Choroid plexus epithelial cell (primary cell): ENCODE measurements at regions not wholly inside any gene's neighbourhood (a gene's known extent, or its start where the extent isn't known, plus 50 kb on each side); places are given as distances from the start of the nearest gene placed in this dataset.

Experiments used
- DNase-seq: peaks from one replicate; pipeline ENCODE4 v3.0.0-alpha.2; 2010; ENCODE audit warnings: low read depth
- H3K4me3 ChIP-seq: 2 replicates; pipeline ENCODE4 v1.5.1; 2011; ENCODE audit warnings: low read depth, mild to moderate bottlenecking, control low read depth, low read length, moderate library complexity
- CTCF ChIP-seq: conservative IDR thresholded peaks from 2 replicates; pipeline ENCODE4 v1.5.1; 2011; ENCODE audit warnings: low read depth, mild to moderate bottlenecking, control low read depth, inconsistent platforms, low read length, moderate library complexity

- H3K4me3 ChIP-seq = no peak overlapping the region
- no peak for TF ChIP-seq CTCF
- no peak for DNase-seq
These were observed 180.8 kb downstream of the ACTL7B start for GRCh38 chr9:108674766-108675530.

DNA sequence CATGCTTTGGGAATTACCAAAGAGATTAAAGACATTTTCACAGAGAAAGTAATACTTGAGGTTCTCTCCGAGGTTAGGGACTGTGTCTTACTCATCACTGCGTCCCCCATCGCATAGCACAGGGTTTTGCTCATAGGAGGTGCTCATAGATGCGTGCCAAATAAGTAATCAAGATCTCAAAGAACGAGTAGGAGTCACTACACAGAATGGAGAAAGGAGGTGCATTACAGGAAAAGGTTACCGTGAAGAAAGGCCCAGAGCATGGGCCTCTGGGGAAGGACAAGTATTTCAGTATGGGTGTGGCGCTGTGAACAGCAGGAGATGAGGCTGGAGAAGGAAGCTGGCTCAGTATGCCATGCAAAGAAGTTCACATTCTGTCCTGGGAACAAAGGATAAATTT is 182.4 kb downstream of the ACTL7B start:
- TF ChIP-seq CTCF = no peak
- H3K4me3 ChIP-seq = no peak overlapping the region
- DNase-seq = no peak

GRCh38 chr9:108672475-108673190 is 183.2 kb downstream of the ACTL7B start:
- no peak overlapping the region for H3K4me3 ChIP-seq
- no peak for DNase-seq
- TF ChIP-seq CTCF = no peak

DNA sequence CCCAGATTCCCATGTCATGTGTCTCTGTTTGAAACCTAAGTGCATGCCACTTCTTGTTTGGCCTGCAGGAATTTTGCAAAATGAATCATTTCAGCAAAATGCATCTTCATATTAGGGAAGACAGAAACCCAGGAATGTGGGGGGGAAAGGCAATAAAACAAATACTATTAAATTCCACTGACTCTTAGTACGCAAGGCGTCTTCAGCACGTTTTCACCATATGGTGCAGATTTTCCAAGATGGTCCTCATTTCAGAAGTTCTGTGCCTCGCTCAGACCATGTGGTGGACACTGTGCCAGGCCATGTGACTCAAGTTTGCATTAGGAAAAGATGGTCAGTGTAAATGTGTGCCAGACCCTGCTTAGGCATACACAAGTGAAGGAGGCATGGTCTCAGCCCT is 184.0 kb downstream of the ACTL7B start:
- no peak for DNase-seq
- H3K4me3 ChIP-seq = no peak overlapping the region
- no peak for TF ChIP-seq CTCF

GRCh38 chr9:108671176-108671575 is 184.6 kb downstream of the ACTL7B start:
- peak; percentile 19 for DNase-seq

GRCh38 chr9:108668938-108669335 is 186.8 kb downstream of the ACTL7B start:
- no peak for TF ChIP-seq CTCF
- DNase-seq = no peak
- H3K4me3 ChIP-seq = no peak overlapping the region

More at GRCh38 chr9:108671176-108671575, 184.6 kb downstream of the ACTL7B start:
- peak; percentile 40 for TF ChIP-seq CTCF
- H3K4me3 ChIP-seq = no peak overlapping the region
